Omental fat pad (tissue), 3 donors: ENCODE measurements at regions not wholly inside any gene's neighbourhood (a gene's known extent, or its start where the extent isn't known, plus 50 kb on each side); places are given as distances from the start of the nearest gene placed in this dataset.
"Not testable (repeated sequence)": the region's sequence is repeated elsewhere in the genome, so short reads cannot be mapped to it uniquely, and the experiment has no call there.

Experiments
- ATAC-seq: fragments of 150-250 bp; one replicate; pipeline ENCODE4 v1.9.1; 2016; ENCODE audit warnings: mild to moderate bottlenecking, moderate library complexity; ENCODE audit not compliant: low FRiP score
- DNase-seq: peaks from one replicate; pipeline ENCODE4 v3.0.0-alpha.2; 2019; ENCODE audit warnings: low spot score
- CTCF ChIP-seq, 3 donors: fragments of 450-650 bp; IDR thresholded peaks; one replicate each; pipeline ENCODE4 v1.5.1; 2016 to 2017; ENCODE audit warnings: antibody characterized with exemption in 3 of 3, mild to moderate bottlenecking in 3 of 3, moderate library complexity in 2 of 3

- ATAC-seq: no peak
- DNase-seq: no peak
- TF ChIP-seq CTCF (IDR thresholded peaks at IDR 0.05): no peak
Measured at GRCh38 chr7:9709216-9709615, 1264.5 kb upstream of the PHF14 start.

- ATAC-seq: no peak
- no peak for TF ChIP-seq CTCF (IDR thresholded peaks at IDR 0.05)
- no peak for DNase-seq
Measured at GRCh38 chr7:9711259-9711918, 1262.3 kb upstream of the PHF14 start.

GRCh38 chr7:9718071-9718661 lies 1255.5 kb upstream of the PHF14 start:
- DNase-seq (no peak), ATAC-seq (no peak)
- no peak for TF ChIP-seq CTCF (IDR thresholded peaks at IDR 0.05)

GRCh38 chr7:9719303-9719702 lies 1254.4 kb upstream of the PHF14 start:
- DNase-seq (no peak), ATAC-seq (no peak)
- TF ChIP-seq CTCF (IDR thresholded peaks at IDR 0.05): no peak

- DNase-seq (no peak), ATAC-seq (no peak)
- TF ChIP-seq CTCF (IDR thresholded peaks at IDR 0.05): no peak
Measured at GRCh38 chr7:9719721-9720120, 1254.0 kb upstream of the PHF14 start.

- DNase-seq, ATAC-seq: not testable (repeated sequence)
Measured at GRCh38 chr7:9725940-9726663, 1247.6 kb upstream of the PHF14 start.

- not testable (repeated sequence) for ATAC-seq, DNase-seq
Measured at GRCh38 chr7:9726811-9727210, 1246.9 kb upstream of the PHF14 start.

GRCh38 chr7:9727467-9727869 lies 1246.2 kb upstream of the PHF14 start:
- DNase-seq, ATAC-seq: not testable (repeated sequence)

- not testable (repeated sequence) for ATAC-seq, DNase-seq
Measured at GRCh38 chr7:9728014-9728657, 1245.5 kb upstream of the PHF14 start.
